Activated naive CD4-positive, alpha-beta T cell treated with anti-CD3 and anti-CD28 coated beads, Interleukin-2, amount 10 ng/mL, durations not matched to agents 7 days and 5 days (primary cell): ENCODE measurements at regions not wholly inside any gene's neighbourhood (a gene's known extent, or its start where the extent isn't known, plus 50 kb on each side); places are given as distances from the start of the nearest gene placed in this dataset.

Experiments used
- CTCF ChIA-PET: fragments of 350-600 bp; sonication (Branson Sonifier 250); formaldehyde crosslinking; loops from one replicate; lab custom pipeline; 2021; ENCODE audit warnings: antibody characterized with exemption; lab: Charles Lee
- DNase-seq: peaks from one replicate; pipeline ENCODE4 v3.0.0-alpha.2; 2020
- H3K27ac Mint-ChIP-seq: one replicate; pipeline ENCODE4 v1.8.0; 2021; ENCODE audit warnings: mild to moderate bottlenecking, moderate library complexity, mixed read lengths
- H3K27me3 Mint-ChIP-seq: one replicate; pipeline ENCODE4 v1.8.0; 2021; ENCODE audit warnings: mild to moderate bottlenecking, mixed read lengths
- H3K36me3 Mint-ChIP-seq: one replicate; pipeline ENCODE4 v1.8.0; 2021; ENCODE audit warnings: mixed read lengths
- H3K4me1 Mint-ChIP-seq: one replicate; pipeline ENCODE4 v1.8.0; 2021; ENCODE audit warnings: mixed read lengths
- H3K4me3 Mint-ChIP-seq: one replicate; pipeline ENCODE4 v1.8.0; 2021; ENCODE audit warnings: mild to moderate bottlenecking, moderate library complexity, mixed read lengths
- H3K9me3 Mint-ChIP-seq: one replicate; pipeline ENCODE4 v1.8.0; 2021; ENCODE audit warnings: mixed read lengths

- H3K4me3 Mint-ChIP-seq, result no peak overlapping the region
- H3K36me3 Mint-ChIP-seq, result no peaks in the 10 kb centered on the region
- CTCF ChIA-PET, result no interaction called here
- no peak overlapping the region for H3K27ac Mint-ChIP-seq
- no peak for DNase-seq
- no peaks in the 10 kb centered on the region for H3K4me1 Mint-ChIP-seq
- H3K9me3 Mint-ChIP-seq, result no peaks in the 10 kb centered on the region
- H3K27me3 Mint-ChIP-seq, result no peaks in the 10 kb centered on the region
Observed at GRCh38 chr5:103907001-103907400, 344.4 kb upstream of the NUDT12 start.

GRCh38 chr5:103904651-103905050 is 342.1 kb upstream of the NUDT12 start:
- Mint-ChIP-seq H3K36me3 (no peaks in the 10 kb centered on the region), H3K27ac (no peak overlapping the region), H3K9me3 (peaks cover 4% of the 10 kb centered on the region), H3K27me3 (no peaks in the 10 kb centered on the region), H3K4me1 (no peaks in the 10 kb centered on the region), H3K4me3 (no peak overlapping the region)
- no peak for DNase-seq
- CTCF ChIA-PET, result no interaction called here

- H3K36me3 Mint-ChIP-seq, result no peaks in the 10 kb centered on the region
- H3K27me3 Mint-ChIP-seq, result no peaks in the 10 kb centered on the region
- no peak overlapping the region for H3K4me3 Mint-ChIP-seq
- CTCF ChIA-PET, result no interaction called here
- H3K4me1 Mint-ChIP-seq, result no peaks in the 10 kb centered on the region
- peaks cover 11% of the 10 kb centered on the region for H3K9me3 Mint-ChIP-seq
- no peak for DNase-seq
- no peak overlapping the region for H3K27ac Mint-ChIP-seq
Observed at GRCh38 chr5:103902893-103903292, 340.3 kb upstream of the NUDT12 start.

- no peaks in the 10 kb centered on the region for H3K36me3 Mint-ChIP-seq
- CTCF ChIA-PET, result no interaction called here
- peaks cover 11% of the 10 kb centered on the region for H3K9me3 Mint-ChIP-seq
- no peaks in the 10 kb centered on the region for H3K27me3 Mint-ChIP-seq
- H3K27ac Mint-ChIP-seq, result no peak overlapping the region
- DNase-seq, result no peak
- no peak overlapping the region for H3K4me3 Mint-ChIP-seq
- H3K4me1 Mint-ChIP-seq, result no peaks in the 10 kb centered on the region
Observed at GRCh38 chr5:103901885-103902284, 339.3 kb upstream of the NUDT12 start.

GRCh38 chr5:103896593-103896992 is 334.0 kb upstream of the NUDT12 start:
- Mint-ChIP-seq H3K27me3 (no peaks in the 10 kb centered on the region), H3K27ac (no peak overlapping the region), H3K4me1 (no peaks in the 10 kb centered on the region), H3K9me3 (peaks cover 10% of the 10 kb centered on the region), H3K36me3 (no peaks in the 10 kb centered on the region), H3K4me3 (no peak overlapping the region)
- CTCF ChIA-PET, result no interaction called here
- no peak for DNase-seq

GRCh38 chr5:103895738-103896137 is 333.1 kb upstream of the NUDT12 start:
- Mint-ChIP-seq H3K27me3 (no peaks in the 10 kb centered on the region), H3K4me3 (no peak overlapping the region), H3K27ac (no peak overlapping the region), H3K4me1 (no peaks in the 10 kb centered on the region), H3K36me3 (no peaks in the 10 kb centered on the region), H3K9me3 (peaks cover 6% of the 10 kb centered on the region)
- no peak for DNase-seq
- CTCF ChIA-PET, result no interaction called here

GRCh38 chr5:103894882-103895281 is 332.3 kb upstream of the NUDT12 start:
- Mint-ChIP-seq H3K27me3 (no peaks in the 10 kb centered on the region), H3K27ac (no peak overlapping the region), H3K4me1 (no peaks in the 10 kb centered on the region), H3K4me3 (no peak overlapping the region), H3K36me3 (no peaks in the 10 kb centered on the region), H3K9me3 (peaks cover 6% of the 10 kb centered on the region)
- no peak for DNase-seq
- CTCF ChIA-PET, result no interaction called here

GRCh38 chr5:103891151-103891550 is 328.6 kb upstream of the NUDT12 start:
- CTCF ChIA-PET, result no interaction called here
- no peaks in the 10 kb centered on the region for H3K36me3 Mint-ChIP-seq
- H3K27ac Mint-ChIP-seq, result no peak overlapping the region
- H3K4me1 Mint-ChIP-seq, result no peaks in the 10 kb centered on the region
- no peaks in the 10 kb centered on the region for H3K9me3 Mint-ChIP-seq
- H3K4me3 Mint-ChIP-seq, result no peak overlapping the region
- no peak for DNase-seq
- H3K27me3 Mint-ChIP-seq, result no peaks in the 10 kb centered on the region

- H3K4me1 Mint-ChIP-seq, result no peaks in the 10 kb centered on the region
- H3K27ac Mint-ChIP-seq, result no peak overlapping the region
Observed at GRCh38 chr5:103890313-103890712, 327.7 kb upstream of the NUDT12 start.

GRCh38 chr5:103889500-103890209 is 327.1 kb upstream of the NUDT12 start:
- no peaks in the 10 kb centered on the region for H3K9me3 Mint-ChIP-seq
- DNase-seq, result no peak
- H3K4me3 Mint-ChIP-seq, result no peak overlapping the region
- H3K36me3 Mint-ChIP-seq, result no peaks in the 10 kb centered on the region
- CTCF ChIA-PET, result interaction anchor here (0.6 kb wide), 1 partner anchor 319 kb away, joined by 3 read pairs; no protein-coding TSS in a partner anchor
- H3K27me3 Mint-ChIP-seq, result no peaks in the 10 kb centered on the region
- no peak overlapping the region for H3K27ac Mint-ChIP-seq
- H3K4me1 Mint-ChIP-seq, result no peaks in the 10 kb centered on the region

More at GRCh38 chr5:103890313-103890712, 327.7 kb upstream of the NUDT12 start:
- H3K36me3 Mint-ChIP-seq, result no peaks in the 10 kb centered on the region
- no peaks in the 10 kb centered on the region for H3K27me3 Mint-ChIP-seq
- no peaks in the 10 kb centered on the region for H3K9me3 Mint-ChIP-seq
- no peak overlapping the region for H3K4me3 Mint-ChIP-seq
- no peak for DNase-seq
- CTCF ChIA-PET, result no interaction called here

- Mint-ChIP-seq H3K9me3 (no peaks in the 10 kb centered on the region), H3K36me3 (no peaks in the 10 kb centered on the region), H3K27me3 (no peaks in the 10 kb centered on the region), H3K4me3 (no peak overlapping the region), H3K27ac (no peak overlapping the region), H3K4me1 (no peaks in the 10 kb centered on the region)
- DNase-seq, result no peak
- CTCF ChIA-PET, result no interaction called here
Observed at GRCh38 chr5:103886826-103887225, 324.2 kb upstream of the NUDT12 start.

GRCh38 chr5:103883143-103883542 is 320.6 kb upstream of the NUDT12 start:
- Mint-ChIP-seq H3K4me3 (no peak overlapping the region), H3K4me1 (no peaks in the 10 kb centered on the region), H3K9me3 (no peaks in the 10 kb centered on the region), H3K36me3 (no peaks in the 10 kb centered on the region), H3K27ac (no peak overlapping the region), H3K27me3 (no peaks in the 10 kb centered on the region)
- CTCF ChIA-PET, result no interaction called here
- no peak for DNase-seq

- Mint-ChIP-seq H3K4me3 (no peak overlapping the region), H3K36me3 (no peaks in the 10 kb centered on the region), H3K27ac (no peak overlapping the region), H3K4me1 (no peaks in the 10 kb centered on the region), H3K27me3 (no peaks in the 10 kb centered on the region), H3K9me3 (no peaks in the 10 kb centered on the region)
- DNase-seq, result no peak
- CTCF ChIA-PET, result no interaction called here
Observed at GRCh38 chr5:103881560-103881959, 319.0 kb upstream of the NUDT12 start.

GRCh38 chr5:103867857-103868598 is 305.4 kb upstream of the NUDT12 start:
- Mint-ChIP-seq H3K9me3 (peaks cover 2% of the 10 kb centered on the region), H3K27ac (no peak overlapping the region), H3K36me3 (no peaks in the 10 kb centered on the region), H3K4me1 (no peaks in the 10 kb centered on the region), H3K27me3 (no peaks in the 10 kb centered on the region), H3K4me3 (no peak overlapping the region)
- CTCF ChIA-PET, result interaction anchor here (0.7 kb wide), 1 partner anchor 58 kb away, joined by 4 read pairs; no protein-coding TSS in a partner anchor
- DNase-seq, result no peak

GRCh38 chr5:103866169-103866568 is 303.6 kb upstream of the NUDT12 start:
- CTCF ChIA-PET, result no interaction called here
- no peaks in the 10 kb centered on the region for H3K36me3 Mint-ChIP-seq
- no peaks in the 10 kb centered on the region for H3K4me1 Mint-ChIP-seq
- DNase-seq, result no peak
- H3K9me3 Mint-ChIP-seq, result peaks cover 2% of the 10 kb centered on the region
- no peaks in the 10 kb centered on the region for H3K27me3 Mint-ChIP-seq
- H3K27ac Mint-ChIP-seq, result no peak overlapping the region
- no peak overlapping the region for H3K4me3 Mint-ChIP-seq
